ENCODE measurements at regions not wholly inside any gene's neighbourhood (a gene's known extent, or its start where the extent isn't known, plus 50 kb on each side); places are given as distances from the start of the nearest gene placed in this dataset.

- intact Hi-C loops (cut with DNase I), result no loop called here
- DNase-seq, result no peak
Measured at GRCh38 chr11:37089439-37089838, 491.4 kb upstream of the RAG2 start.

GRCh38 chr11:37088573-37088910, 490.5 kb upstream of the RAG2 start:
- intact Hi-C loops (cut with DNase I), result no loop called here
- no peak for DNase-seq

GRCh38 chr11:37087650-37088572, 489.9 kb upstream of the RAG2 start:
- intact Hi-C loops (cut with DNase I), result no loop called here
- no peak for DNase-seq

GRCh38 chr11:37078521-37078920, 480.5 kb upstream of the RAG2 start:
- intact Hi-C loops (cut with DNase I), result no loop called here
- no peak for DNase-seq

GRCh38 chr11:37076866-37077265, 478.8 kb upstream of the RAG2 start:
- intact Hi-C loops (cut with DNase I), result no loop called here
- no peak for DNase-seq

- no peak for DNase-seq
- intact Hi-C loops (cut with DNase I), result no loop called here
Measured at GRCh38 chr11:37072538-37073055, 474.6 kb upstream of the RAG2 start.

- intact Hi-C loops (cut with DNase I), result no loop called here
- DNase-seq, result no peak
Measured at GRCh38 chr11:37050311-37050710, 452.3 kb upstream of the RAG2 start.

- intact Hi-C loops (cut with DNase I), result no loop called here
- no peak for DNase-seq
Measured at GRCh38 chr11:37040921-37041320, 442.9 kb upstream of the RAG2 start.

GRCh38 chr11:37038911-37039310, 440.9 kb upstream of the RAG2 start:
- DNase-seq, result no peak
- intact Hi-C loops (cut with DNase I), result no loop called here

- intact Hi-C loops (cut with DNase I), result no loop called here
- DNase-seq, result no peak
Measured at GRCh38 chr11:37026741-37027140, 428.7 kb upstream of the RAG2 start.

GRCh38 chr11:37026326-37026725, 428.3 kb upstream of the RAG2 start:
- intact Hi-C loops (cut with DNase I), result no loop called here
- no peak for DNase-seq

- DNase-seq, result no peak
- intact Hi-C loops (cut with DNase I), result no loop called here
Measured at GRCh38 chr11:37006563-37006962, 408.5 kb upstream of the RAG2 start.

- intact Hi-C loops (cut with DNase I), result no loop called here
- no peak for DNase-seq
Measured at GRCh38 chr11:37002831-37003230, 404.8 kb upstream of the RAG2 start.

- intact Hi-C loops (cut with DNase I), result no loop called here
- no peak for DNase-seq
Measured at GRCh38 chr11:36997656-36998055, 399.6 kb upstream of the RAG2 start.

- intact Hi-C loops (cut with DNase I), result no loop called here
- no peak for DNase-seq
Measured at GRCh38 chr11:36996795-36997194, 398.8 kb upstream of the RAG2 start.

- DNase-seq, result no peak
- intact Hi-C loops (cut with DNase I), result no loop called here
Measured at GRCh38 chr11:36994208-36994607, 396.2 kb upstream of the RAG2 start.

- no peak for DNase-seq
- intact Hi-C loops (cut with DNase I), result no loop called here
Measured at GRCh38 chr11:36988556-36988955, 390.5 kb upstream of the RAG2 start.

- intact Hi-C loops (cut with DNase I), result no loop called here
- no peak for DNase-seq
Measured at GRCh38 chr11:36985562-36985961, 387.5 kb upstream of the RAG2 start.

- no peak for DNase-seq
- intact Hi-C loops (cut with DNase I), result no loop called here
Measured at GRCh38 chr11:36976741-36977140, 378.7 kb upstream of the RAG2 start.

GRCh38 chr11:36974771-36975170, 376.7 kb upstream of the RAG2 start:
- intact Hi-C loops (cut with DNase I), result no loop called here
- no peak for DNase-seq

GRCh38 chr11:36953976-36954375, 355.9 kb upstream of the RAG2 start:
- no peak for DNase-seq

GRCh38 chr11:36948460-36949127, 350.6 kb upstream of the RAG2 start:
- intact Hi-C loops (cut with DNase I), result no loop called here
- DNase-seq, result no peak

More at GRCh38 chr11:36953976-36954375, 355.9 kb upstream of the RAG2 start:
- intact Hi-C loops (cut with DNase I), result no loop called here

Measured in posterior cingulate gyrus (tissue), 11 donors.